ENCODE measurements at regions not wholly inside any gene's neighbourhood (a gene's known extent, or its start where the extent isn't known, plus 50 kb on each side); places are given as distances from the start of the nearest gene placed in this dataset.

- TF ChIP-seq REST (IDR thresholded peaks at IDR 0.05; ENCODE audit: low read depth) (no peak), EP300 (IDR thresholded peaks at IDR 0.05; ENCODE audit: borderline replicate concordance) (no peak), MAX (IDR thresholded peaks at IDR 0.05) (no peak)
Measured at GRCh38 chr11:80309301-80309700, 868.5 kb upstream of the TENM4 start.

Data from Ishikawa (cell line).